Activated CD8-positive, alpha-beta memory T cell treated with anti-CD3 and anti-CD28 coated beads, Interleukin-2, amount 10 ng/mL, durations not matched to agents 7 days and 5 days (primary cell): ENCODE measurements at regions not wholly inside any gene's neighbourhood (a gene's known extent, or its start where the extent isn't known, plus 50 kb on each side); places are given as distances from the start of the nearest gene placed in this dataset.
"Not testable (repeated sequence)": the region's sequence is repeated elsewhere in the genome, so short reads cannot be mapped to it uniquely, and the experiment has no call there.

Source experiments
- ATAC-seq: fragments of 150-1000 bp; cut with Tn5 transposase; one replicate; pipeline ENCODE4 v1.10.0; 2021; ENCODE audit warnings: moderate library complexity
- CTCF ChIA-PET: fragments of 350-600 bp; sonication (Branson Sonifier 250); formaldehyde crosslinking; loops from one replicate; lab custom pipeline; 2021; ENCODE audit warnings: antibody characterized with exemption; lab: Charles Lee
- DNase-seq: peaks from one replicate; pipeline ENCODE4 v3.0.0-alpha.2; 2020
- H3K27ac Mint-ChIP-seq: one replicate; pipeline ENCODE4 v1.8.0; 2021; ENCODE audit warnings: mild to moderate bottlenecking, mixed read lengths
- H3K27me3 Mint-ChIP-seq: one replicate; pipeline ENCODE4 v1.8.0; 2021; ENCODE audit warnings: mixed read lengths
- H3K36me3 Mint-ChIP-seq: one replicate; pipeline ENCODE4 v1.8.0; 2021; ENCODE audit warnings: mild to moderate bottlenecking, mixed read lengths
- H3K4me1 Mint-ChIP-seq: one replicate; pipeline ENCODE4 v1.8.0; 2021; ENCODE audit warnings: mixed read lengths
- H3K4me3 Mint-ChIP-seq: one replicate; pipeline ENCODE4 v1.8.0; 2021; ENCODE audit warnings: mild to moderate bottlenecking, moderate library complexity, mixed read lengths
- H3K9me3 Mint-ChIP-seq: one replicate; pipeline ENCODE4 v1.8.0; 2022; ENCODE audit warnings: low read depth, mixed read lengths

DNA sequence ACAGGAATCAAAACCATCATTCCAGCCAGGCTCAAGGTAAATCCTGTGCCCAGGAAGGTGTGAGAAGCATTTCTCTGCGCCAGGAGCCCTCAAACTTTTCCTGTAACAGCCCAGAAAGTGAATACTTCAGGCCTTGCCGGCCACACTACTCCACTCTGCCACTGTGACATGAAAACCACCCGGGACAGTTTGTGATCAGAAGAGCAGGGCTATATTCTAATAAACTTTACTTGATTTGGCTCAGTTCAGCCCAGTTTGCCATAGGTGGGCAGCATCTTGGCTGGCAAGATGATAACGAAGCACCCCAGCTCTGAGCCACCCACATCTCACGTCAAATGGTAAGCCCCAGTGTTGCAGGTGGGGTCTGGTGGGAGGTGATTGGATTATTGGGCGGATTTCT, 249.4 kb downstream of the DLL1 start:
- ATAC-seq = no peak
- CTCF ChIA-PET = no interaction called here
- no peak for DNase-seq
- H3K4me3 Mint-ChIP-seq = no peak overlapping the region
- peaks cover 7% of the 10 kb centered on the region for H3K27me3 Mint-ChIP-seq
- no peak overlapping the region for H3K27ac Mint-ChIP-seq
- no peaks in the 10 kb centered on the region for H3K36me3 Mint-ChIP-seq
- no peaks in the 10 kb centered on the region for H3K4me1 Mint-ChIP-seq
- no peaks in the 10 kb centered on the region for H3K9me3 Mint-ChIP-seq

DNA sequence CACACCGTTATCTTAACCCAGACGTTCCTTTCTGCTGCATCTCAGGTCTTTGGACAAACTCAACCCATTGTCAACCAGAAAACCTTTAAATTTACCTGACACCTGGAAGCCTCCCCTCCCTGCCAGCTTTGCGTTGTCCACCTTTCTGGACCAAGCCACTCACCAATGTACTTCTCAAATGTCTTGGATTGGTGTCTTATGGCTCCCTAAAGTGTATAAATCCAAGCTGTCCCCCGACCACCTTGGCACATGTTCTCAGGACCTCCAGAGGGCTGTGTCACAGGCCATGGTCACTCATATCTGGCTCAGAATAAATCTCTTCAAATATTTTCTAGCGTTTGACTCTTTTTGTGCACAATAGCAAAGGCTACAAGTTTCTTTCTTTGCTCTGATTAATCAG, 250.0 kb downstream of the DLL1 start:
- no peak for DNase-seq
- no peak overlapping the region for H3K27ac Mint-ChIP-seq
- no peak overlapping the region for H3K4me3 Mint-ChIP-seq
- H3K4me1 Mint-ChIP-seq = no peaks in the 10 kb centered on the region
- CTCF ChIA-PET = no interaction called here
- no peaks in the 10 kb centered on the region for H3K36me3 Mint-ChIP-seq
- no peaks in the 10 kb centered on the region for H3K9me3 Mint-ChIP-seq
- no peak for ATAC-seq
- peaks cover 4% of the 10 kb centered on the region for H3K27me3 Mint-ChIP-seq

DNA sequence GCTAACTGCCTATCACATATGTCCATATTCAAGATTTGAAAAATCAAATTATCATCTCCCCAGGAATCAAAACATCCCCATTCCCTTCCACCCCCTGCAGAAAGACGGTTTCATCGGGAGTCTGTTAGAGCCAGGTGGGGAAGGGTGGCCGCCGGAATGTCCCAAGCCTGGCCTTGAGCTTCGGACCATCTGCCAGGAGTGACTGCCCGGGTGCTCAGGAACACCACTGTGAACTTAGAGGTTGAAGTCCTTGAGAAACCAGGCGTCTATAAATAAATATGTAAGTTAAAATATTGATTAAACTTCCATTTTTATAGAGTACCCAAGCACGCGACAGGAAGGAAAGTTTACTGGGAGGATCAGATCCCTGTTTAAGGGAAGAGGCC, 250.8 kb downstream of the DLL1 start:
- ATAC-seq (no peak), DNase-seq (no peak)
- Mint-ChIP-seq H3K27me3 (peaks cover 4% of the 10 kb centered on the region), H3K4me1 (no peaks in the 10 kb centered on the region), H3K36me3 (no peaks in the 10 kb centered on the region), H3K4me3 (no peak overlapping the region), H3K27ac (no peak overlapping the region), H3K9me3 (no peaks in the 10 kb centered on the region)
- CTCF ChIA-PET = no interaction called here

DNA sequence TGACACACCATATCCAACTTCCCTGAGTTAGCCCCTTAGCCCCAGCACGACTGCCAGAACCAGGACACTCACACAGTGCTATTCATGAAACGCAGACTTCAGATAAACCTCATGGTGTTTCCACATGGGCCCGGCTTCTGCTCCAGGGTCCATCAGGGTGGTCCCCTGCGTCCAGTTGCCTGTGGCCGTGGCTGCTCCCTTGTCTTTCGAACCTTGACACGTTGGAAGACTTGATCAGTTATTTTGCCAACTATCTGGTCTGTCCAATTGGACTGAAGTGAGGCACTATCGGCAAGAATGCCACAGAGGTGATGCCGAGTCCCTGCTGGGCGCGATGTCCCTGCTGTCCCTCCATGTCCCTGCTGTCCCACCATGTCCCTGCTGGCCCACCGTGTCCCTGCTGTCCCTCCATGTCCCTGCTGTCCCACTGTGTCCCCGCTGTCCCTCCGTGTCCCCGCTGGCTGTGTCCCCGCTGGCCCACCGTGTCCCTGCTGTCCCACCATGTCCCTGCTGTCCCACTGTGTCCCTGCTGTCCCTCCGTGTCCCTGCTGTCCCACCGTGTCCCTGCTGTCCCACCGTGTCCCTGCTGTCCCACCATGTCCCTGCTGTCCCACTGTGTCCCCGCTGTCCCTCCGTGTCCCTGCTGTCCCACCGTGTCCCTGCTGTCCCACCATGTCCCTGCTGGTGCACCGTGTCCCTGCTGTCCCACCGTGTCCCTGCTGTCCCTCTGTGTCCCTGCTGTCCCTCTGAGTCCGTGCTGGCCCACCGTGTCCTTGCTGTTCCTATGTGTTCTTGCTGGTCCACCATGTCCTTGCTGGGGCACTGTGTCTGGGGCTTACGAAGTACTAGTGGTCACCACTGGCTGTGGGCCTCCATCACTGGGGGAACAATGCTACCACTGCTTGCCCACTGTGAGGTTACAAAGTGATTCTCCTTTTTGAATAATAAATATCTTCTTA, 251.4 kb downstream of the DLL1 start:
- Mint-ChIP-seq H3K27me3 (peaks cover 4% of the 10 kb centered on the region), H3K4me3 (no peak overlapping the region), H3K27ac (no peak overlapping the region), H3K4me1 (no peaks in the 10 kb centered on the region), H3K9me3 (no peaks in the 10 kb centered on the region), H3K36me3 (no peaks in the 10 kb centered on the region)
- CTCF ChIA-PET = no interaction called here
- ATAC-seq (no peak), DNase-seq (no peak)

DNA sequence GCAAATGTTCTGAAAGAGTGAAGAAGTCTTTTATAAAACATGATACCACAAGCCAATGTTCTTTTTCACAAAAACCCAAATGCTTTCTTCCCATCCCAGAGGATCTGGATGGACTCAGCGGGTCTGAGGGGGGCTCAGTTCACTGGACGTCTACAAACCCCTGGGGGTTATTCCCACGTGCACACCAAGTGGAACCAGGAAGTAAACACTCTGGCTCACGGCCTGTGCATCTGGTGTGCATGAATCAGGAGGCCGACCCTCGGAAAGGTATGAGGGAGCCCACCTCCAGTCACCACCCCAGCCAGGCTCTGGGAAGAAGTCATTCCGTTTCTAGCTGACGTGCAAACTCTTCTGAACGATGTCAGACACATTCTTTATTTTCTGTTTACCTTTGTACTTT, 252.2 kb downstream of the DLL1 start:
- Mint-ChIP-seq H3K4me3 (no peak overlapping the region), H3K27me3 (no peaks in the 10 kb centered on the region), H3K36me3 (no peaks in the 10 kb centered on the region), H3K27ac (no peak overlapping the region), H3K9me3 (peaks cover 3% of the 10 kb centered on the region), H3K4me1 (no peaks in the 10 kb centered on the region)
- ATAC-seq (no peak), DNase-seq (no peak)
- CTCF ChIA-PET = no interaction called here

DNA sequence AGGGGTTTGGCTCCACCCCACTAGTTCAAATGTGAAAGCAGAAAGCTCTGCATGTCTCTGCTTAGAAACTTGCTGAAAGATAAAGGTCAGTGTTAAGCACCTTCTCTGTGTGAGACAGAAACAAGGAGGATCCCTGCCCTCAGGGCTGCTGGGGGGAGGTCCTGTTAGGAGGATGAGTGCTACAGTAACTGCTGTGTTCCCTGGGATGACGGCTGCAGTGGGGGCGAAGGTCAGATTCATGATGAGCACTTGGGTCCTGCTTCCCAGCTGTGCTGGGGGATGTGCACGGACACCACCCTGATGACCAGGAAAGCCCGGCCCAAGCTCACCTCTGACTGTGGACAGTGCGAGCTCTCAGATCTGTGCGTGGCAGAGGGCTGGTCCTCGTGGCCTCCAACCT, 252.6 kb downstream of the DLL1 start:
- Mint-ChIP-seq H3K4me1 (no peaks in the 10 kb centered on the region), H3K27ac (no peak overlapping the region), H3K27me3 (no peaks in the 10 kb centered on the region), H3K4me3 (no peak overlapping the region), H3K9me3 (peaks cover 7% of the 10 kb centered on the region), H3K36me3 (peaks cover 1% of the 10 kb centered on the region)
- CTCF ChIA-PET = no interaction called here
- ATAC-seq (no peak), DNase-seq (no peak)

DNA sequence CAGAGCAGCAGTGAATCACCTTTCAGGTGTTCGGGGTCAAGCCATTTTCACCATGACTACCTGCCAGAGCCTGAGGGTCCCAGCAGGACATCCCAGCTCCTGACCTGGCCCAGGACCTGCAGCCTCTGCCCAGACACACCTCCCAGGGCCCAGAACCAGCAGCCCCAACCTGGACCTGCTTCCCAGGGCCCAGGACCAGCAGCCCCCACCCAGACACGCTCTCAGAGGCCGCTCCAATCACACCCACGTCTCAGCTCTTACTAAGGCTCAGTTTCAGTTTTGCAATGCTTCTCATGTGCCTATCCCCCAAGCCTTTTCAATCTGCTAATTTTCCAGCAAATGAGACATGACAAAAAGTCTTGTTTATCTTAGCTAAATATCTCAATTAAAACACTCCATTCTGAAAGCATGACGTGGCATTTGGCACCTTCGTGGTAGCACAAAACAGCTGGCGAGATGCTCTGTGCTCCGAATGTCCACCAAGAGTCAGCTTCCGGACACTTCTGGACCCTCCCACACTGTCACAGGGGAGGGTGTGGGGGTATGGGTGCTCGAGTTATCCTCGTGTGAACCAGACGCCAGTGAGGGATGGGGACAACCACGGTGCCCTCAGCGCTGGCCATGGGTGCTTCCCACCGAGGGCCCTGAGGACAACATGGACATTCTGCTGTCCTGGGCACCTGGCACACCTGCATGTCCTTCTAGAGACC, 253.2 kb downstream of the DLL1 start:
- Mint-ChIP-seq H3K4me3 (no peak overlapping the region), H3K27me3 (no peaks in the 10 kb centered on the region), H3K27ac (no peak overlapping the region), H3K4me1 (no peaks in the 10 kb centered on the region), H3K36me3 (peaks cover 1% of the 10 kb centered on the region), H3K9me3 (peaks cover 7% of the 10 kb centered on the region)
- DNase-seq (no peak), ATAC-seq (no peak)
- CTCF ChIA-PET = no interaction called here

DNA sequence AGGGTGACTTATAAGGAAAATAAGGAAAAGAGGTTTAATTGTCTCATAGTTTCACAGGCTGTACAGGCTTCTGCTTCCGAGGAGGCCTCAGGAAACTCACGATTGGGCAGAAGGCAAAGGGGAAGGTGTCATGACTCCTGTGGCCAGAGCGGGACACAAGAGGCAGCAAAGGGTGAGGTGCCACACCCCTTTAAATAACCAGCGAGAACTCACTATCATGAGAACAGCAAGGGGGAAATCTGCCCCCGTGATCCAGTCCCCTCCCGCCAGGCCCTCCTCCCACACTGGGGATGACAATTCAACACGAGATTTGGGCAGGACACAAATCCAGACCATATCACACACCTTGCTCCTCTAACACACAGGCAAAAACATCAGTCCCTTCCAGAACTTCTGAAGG, 254.0 kb downstream of the DLL1 start:
- no peaks in the 10 kb centered on the region for H3K4me1 Mint-ChIP-seq
- DNase-seq (no peak), ATAC-seq (no peak)
- CTCF ChIA-PET = no interaction called here
- no peak overlapping the region for H3K27ac Mint-ChIP-seq
- peaks cover 1% of the 10 kb centered on the region for H3K36me3 Mint-ChIP-seq
- peaks cover 7% of the 10 kb centered on the region for H3K9me3 Mint-ChIP-seq
- no peaks in the 10 kb centered on the region for H3K27me3 Mint-ChIP-seq
- H3K4me3 Mint-ChIP-seq = no peak overlapping the region

DNA sequence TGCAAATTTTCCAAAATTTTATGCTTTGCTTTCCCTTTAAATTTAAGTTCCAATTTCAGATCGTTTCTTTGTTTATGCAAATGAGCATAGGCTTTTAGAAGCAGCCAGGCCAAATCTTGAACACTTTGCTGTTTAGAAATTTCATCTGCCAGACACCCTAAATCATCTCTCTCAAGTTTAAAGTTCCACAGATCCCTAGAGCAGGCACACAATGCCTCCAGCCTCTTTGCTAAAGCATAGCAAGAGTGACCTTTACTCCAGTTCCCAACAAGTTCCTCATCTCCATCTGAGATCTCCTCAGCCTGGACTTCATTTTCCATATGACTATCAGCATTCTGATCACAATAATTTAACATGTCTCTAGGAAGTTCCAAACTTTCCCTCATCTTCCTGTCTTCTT, 254.5 kb downstream of the DLL1 start:
- H3K9me3 Mint-ChIP-seq, CTCF ChIA-PET, H3K4me3 Mint-ChIP-seq, H3K27me3 Mint-ChIP-seq, H3K4me1 Mint-ChIP-seq, H3K27ac Mint-ChIP-seq, DNase-seq, H3K36me3 Mint-ChIP-seq, ATAC-seq: not testable (repeated sequence)

DNA sequence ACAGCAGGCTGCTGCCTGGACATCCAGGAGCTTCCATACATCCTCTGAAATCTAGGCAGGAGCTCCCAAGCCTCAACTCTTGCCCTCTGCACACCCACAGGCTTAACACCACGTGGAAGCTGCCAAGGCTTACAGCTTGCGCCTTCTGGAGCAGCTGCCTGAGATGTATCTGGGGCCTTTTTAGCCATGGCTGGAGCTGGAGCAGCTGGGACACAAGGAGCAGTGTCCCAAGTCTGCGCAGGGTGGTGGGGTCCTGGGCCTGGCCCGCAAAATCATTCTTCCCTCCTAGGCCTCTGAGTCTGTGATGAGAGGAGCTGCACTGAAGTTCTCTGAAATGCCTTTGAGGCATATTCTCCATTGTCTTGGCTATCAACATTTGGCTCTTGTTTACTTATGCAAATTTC, 255.0 kb downstream of the DLL1 start:
- Mint-ChIP-seq H3K27me3 (no peaks in the 10 kb centered on the region), H3K4me1 (no peaks in the 10 kb centered on the region), H3K9me3 (peaks cover 7% of the 10 kb centered on the region), H3K27ac (no peak overlapping the region), H3K4me3 (no peak overlapping the region), H3K36me3 (peaks cover 1% of the 10 kb centered on the region)
- CTCF ChIA-PET = no interaction called here
- ATAC-seq (no peak), DNase-seq (no peak)

DNA sequence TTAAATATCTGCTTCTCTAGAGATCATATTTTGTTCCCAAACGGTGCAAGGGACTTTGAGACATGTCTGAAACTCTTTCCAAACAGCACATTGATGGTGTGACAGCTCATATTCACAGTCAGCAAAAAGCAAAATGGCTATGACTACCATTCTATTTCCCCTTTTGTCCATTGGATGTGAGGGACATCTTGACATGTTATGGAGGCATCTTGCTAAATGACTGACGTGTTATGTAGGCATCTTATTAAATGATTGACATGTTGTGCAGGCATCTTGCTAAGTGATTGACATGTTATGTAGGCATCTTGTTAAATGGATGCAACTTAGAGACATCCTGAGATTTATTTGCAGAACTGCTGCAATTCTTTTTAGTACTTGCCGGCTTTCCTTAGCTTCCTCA, 255.8 kb downstream of the DLL1 start:
- CTCF ChIA-PET = no interaction called here
- DNase-seq = no peak
- H3K4me3 Mint-ChIP-seq = no peak overlapping the region
- no peaks in the 10 kb centered on the region for H3K4me1 Mint-ChIP-seq
- peaks cover 1% of the 10 kb centered on the region for H3K36me3 Mint-ChIP-seq
- H3K9me3 Mint-ChIP-seq = peaks cover 7% of the 10 kb centered on the region
- H3K27ac Mint-ChIP-seq = no peak overlapping the region
- no peaks in the 10 kb centered on the region for H3K27me3 Mint-ChIP-seq
- no peak for ATAC-seq

DNA sequence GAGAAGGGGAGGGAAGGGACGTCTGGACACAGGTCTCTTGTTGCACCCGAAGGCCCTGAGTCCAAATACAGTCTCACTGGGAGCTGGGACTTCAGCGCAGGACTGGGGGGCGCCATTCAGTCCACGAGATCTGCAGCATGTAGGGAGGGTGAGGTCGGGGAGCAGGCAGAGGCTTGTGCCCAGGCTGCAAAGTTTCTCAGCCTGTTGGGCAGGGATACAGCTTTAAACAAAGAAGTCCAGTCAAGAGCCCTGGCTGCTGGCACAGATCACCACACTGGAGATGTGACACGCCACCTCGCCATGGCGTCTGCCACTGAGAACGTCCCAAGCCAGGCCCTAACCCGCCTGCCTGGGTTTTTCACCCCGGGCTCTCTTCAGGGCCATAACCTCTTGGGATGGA, 256.6 kb downstream of the DLL1 start:
- Mint-ChIP-seq H3K4me3 (no peak overlapping the region), H3K27me3 (no peaks in the 10 kb centered on the region), H3K9me3 (peaks cover 7% of the 10 kb centered on the region), H3K36me3 (peaks cover 1% of the 10 kb centered on the region), H3K27ac (no peak overlapping the region), H3K4me1 (no peaks in the 10 kb centered on the region)
- ATAC-seq (no peak), DNase-seq (no peak)
- CTCF ChIA-PET = no interaction called here

DNA sequence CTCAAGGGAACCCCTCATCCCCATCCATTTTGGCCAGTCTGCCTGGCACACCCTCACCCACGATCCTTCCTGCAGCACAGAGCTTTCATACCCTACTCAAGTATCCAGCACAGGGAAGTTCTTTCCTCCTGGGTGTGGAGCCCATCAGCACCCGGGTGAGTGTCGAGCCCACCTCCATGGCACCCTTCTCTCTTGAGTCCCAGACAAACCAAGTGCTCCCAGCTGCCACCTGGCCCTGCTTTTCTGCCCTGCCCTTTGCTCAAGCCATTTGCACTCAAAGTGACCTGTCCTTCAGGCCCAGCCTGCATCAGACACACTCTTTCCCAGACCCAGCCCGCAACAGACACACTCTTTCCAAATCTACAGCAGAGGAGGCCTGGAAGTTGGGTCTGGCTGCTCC, 257.2 kb downstream of the DLL1 start:
- no peaks in the 10 kb centered on the region for H3K27me3 Mint-ChIP-seq
- H3K27ac Mint-ChIP-seq = no peak overlapping the region
- H3K4me3 Mint-ChIP-seq = no peak overlapping the region
- CTCF ChIA-PET = no interaction called here
- H3K9me3 Mint-ChIP-seq = peaks cover 7% of the 10 kb centered on the region
- DNase-seq (no peak), ATAC-seq (no peak)
- H3K36me3 Mint-ChIP-seq = peaks cover 1% of the 10 kb centered on the region
- H3K4me1 Mint-ChIP-seq = no peaks in the 10 kb centered on the region

DNA sequence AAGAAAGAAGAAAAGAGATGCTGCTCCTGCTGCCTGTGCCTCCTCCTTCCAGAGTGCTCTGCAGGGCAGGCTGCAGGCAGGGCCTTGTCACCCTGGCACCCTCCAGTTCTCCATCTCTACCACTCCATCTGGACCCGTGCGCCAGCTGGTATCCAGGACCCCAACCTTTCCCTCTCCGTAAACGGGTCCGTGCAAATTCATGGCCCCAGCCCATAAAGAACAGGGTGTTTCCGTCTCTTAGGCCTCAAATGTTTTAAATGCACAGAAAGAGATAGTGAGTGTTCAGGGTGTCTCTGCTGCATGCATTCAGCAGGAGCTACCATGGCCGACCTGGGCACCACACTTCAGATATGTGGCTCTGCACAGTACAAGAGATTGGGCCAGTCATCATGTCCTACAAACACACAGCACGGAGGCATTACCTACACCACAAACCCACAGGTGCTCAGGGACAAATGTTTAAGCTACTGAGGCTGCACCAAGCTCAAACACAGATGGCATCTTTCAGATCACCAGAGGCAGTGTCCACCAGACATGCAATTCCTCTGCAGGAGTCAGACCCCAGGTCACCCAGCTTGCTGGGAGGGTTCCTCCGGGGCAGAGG, 258.1 kb downstream of the DLL1 start:
- ATAC-seq = no peak
- Mint-ChIP-seq H3K27ac (no peak overlapping the region), H3K4me1 (no peaks in the 10 kb centered on the region), H3K4me3 (no peak overlapping the region), H3K36me3 (peaks cover 1% of the 10 kb centered on the region), H3K27me3 (no peaks in the 10 kb centered on the region), H3K9me3 (peaks cover 7% of the 10 kb centered on the region)
- CTCF ChIA-PET = no interaction called here
- no peak for DNase-seq
